ENCODE measurements at regions not wholly inside any gene's neighbourhood (a gene's known extent, or its start where the extent isn't known, plus 50 kb on each side); places are given as distances from the start of the nearest gene placed in this dataset.
A peak's percentile ranks its signal among the peaks of the same experiment; 100 is the strongest.

- H3K9ac ChIP-seq: no peak overlapping the region
- in situ Hi-C loops (cut with MboI): no loop called here
These were observed 272.2 kb downstream of the TSN start for GRCh38 chr2:122027510-122028217.

GRCh38 chr2:122028371-122029100 lies 273.1 kb downstream of the TSN start:
- no peaks in the 10 kb centered on the region for H3K9me3 ChIP-seq (ENCODE audit: low read depth)
- DNase-seq: peak; percentile 90
- H2AFZ ChIP-seq: no peak overlapping the region
- H3F3A ChIP-seq (ENCODE audit: insufficient read depth): peaks cover 12% of the 10 kb centered on the region
- H3K36me3 ChIP-seq (ENCODE audit: low read depth): no peaks in the 10 kb centered on the region
- TF ChIP-seq EZH2 (IDR thresholded peaks at IDR 0.05; ENCODE audit: insufficient read depth, poor library complexity, severe bottlenecking): no peak
- TF ChIP-seq EZH2phosphoT487 (IDR thresholded peaks at IDR 0.05; ENCODE audit: insufficient read depth, low read depth): no peak
- 0 to 4% methylated on average over 7 of the region's 7 CpGs for WGBS, 2 experiments (ENCODE audit: low coverage in 1 of 2, low lambda C conversion rate in 2 of 2, missing lambda C conversion rate in 2 of 2)
- in situ Hi-C loops (cut with MboI): no loop called here
- H3K4me2 ChIP-seq (ENCODE audit: unreplicated experiment): peak overlapping the region; percentile 27
- H3K27ac ChIP-seq: peak overlapping the region; percentile 51
- H3K27me3 ChIP-seq (replicated peaks; ENCODE audit: insufficient read depth): no peaks in the 10 kb centered on the region
- H3K9me2 ChIP-seq (ENCODE audit: insufficient read depth): no peaks in the 10 kb centered on the region
- peaks cover 30% of the 10 kb centered on the region for H3K4me1 ChIP-seq (ENCODE audit: insufficient read depth)
- H3K9ac ChIP-seq: 0 out of 2 replicates have a peak overlapping the region, but pooled peaks have one; percentile 0
- H3K4me3 ChIP-seq: no peak overlapping the region
- no peaks in the 10 kb centered on the region for H4K20me1 ChIP-seq (ENCODE audit: insufficient read depth)
- H3K79me2 ChIP-seq (ENCODE audit: insufficient read depth): no peaks in the 10 kb centered on the region

More at GRCh38 chr2:122027510-122028217, 272.2 kb downstream of the TSN start:
- no peaks in the 10 kb centered on the region for H3K36me3 ChIP-seq (ENCODE audit: low read depth)
- TF ChIP-seq EZH2phosphoT487 (IDR thresholded peaks at IDR 0.05; ENCODE audit: insufficient read depth, low read depth): no peak
- TF ChIP-seq EZH2 (IDR thresholded peaks at IDR 0.05; ENCODE audit: insufficient read depth, poor library complexity, severe bottlenecking): no peak
- no peaks in the 10 kb centered on the region for H3K9me2 ChIP-seq (ENCODE audit: insufficient read depth)
- H3K79me2 ChIP-seq (ENCODE audit: insufficient read depth): no peaks in the 10 kb centered on the region
- no peaks in the 10 kb centered on the region for H4K20me1 ChIP-seq (ENCODE audit: insufficient read depth)
- peaks cover 30% of the 10 kb centered on the region for H3K4me1 ChIP-seq (ENCODE audit: insufficient read depth)
- no peak overlapping the region for H3K4me3 ChIP-seq
- no peaks in the 10 kb centered on the region for H3K9me3 ChIP-seq (ENCODE audit: low read depth)
- no peaks in the 10 kb centered on the region; the same call in 1 of the 2 replicates for H3K27me3 ChIP-seq (replicated peaks; ENCODE audit: insufficient read depth)
- peak overlapping the region; percentile 27 for H3K4me2 ChIP-seq (ENCODE audit: unreplicated experiment)
- H3F3A ChIP-seq (ENCODE audit: insufficient read depth): peaks cover 12% of the 10 kb centered on the region
- H2AFZ ChIP-seq: no peak overlapping the region
- H3K27ac ChIP-seq: peak overlapping the region; percentile 51
- no peak for DNase-seq
- WGBS, 2 experiments (ENCODE audit: low coverage in 1 of 2, low lambda C conversion rate in 2 of 2, missing lambda C conversion rate in 2 of 2): 85 to 88% methylated on average over 9 of the region's 9 CpGs

- Histone ChIP-seq H3K9ac (no peak overlapping the region), H2AFZ (no peak overlapping the region), H3K4me2 (ENCODE audit: unreplicated experiment) (no peak overlapping the region), H3K27ac (0 out of 2 replicates have a peak overlapping the region, but pooled peaks have one; percentile 51), H3K79me2 (ENCODE audit: insufficient read depth) (no peaks in the 10 kb centered on the region), H3K9me2 (ENCODE audit: insufficient read depth) (no peaks in the 10 kb centered on the region), H3K4me3 (no peak overlapping the region), H3K4me1 (ENCODE audit: insufficient read depth) (peaks cover 30% of the 10 kb centered on the region), H3F3A (ENCODE audit: insufficient read depth) (peaks cover 12% of the 10 kb centered on the region), H4K20me1 (ENCODE audit: insufficient read depth) (no peaks in the 10 kb centered on the region), H3K9me3 (ENCODE audit: low read depth) (no peaks in the 10 kb centered on the region), H3K27me3 (replicated peaks; ENCODE audit: insufficient read depth) (no peaks in the 10 kb centered on the region), H3K36me3 (ENCODE audit: low read depth) (no peaks in the 10 kb centered on the region)
- in situ Hi-C loops (cut with MboI): no loop called here
- TF ChIP-seq EZH2 (IDR thresholded peaks at IDR 0.05; ENCODE audit: insufficient read depth, poor library complexity, severe bottlenecking) (no peak), EZH2phosphoT487 (IDR thresholded peaks at IDR 0.05; ENCODE audit: insufficient read depth, low read depth) (no peak)
- DNase-seq: no peak
- WGBS, 2 experiments (ENCODE audit: low coverage in 1 of 2, low lambda C conversion rate in 2 of 2, missing lambda C conversion rate in 2 of 2): 81 to 87% methylated on average over 7 of the region's 7 CpGs
These were observed 274.0 kb downstream of the TSN start for GRCh38 chr2:122029456-122029855.

GRCh38 chr2:122029945-122030344 lies 274.5 kb downstream of the TSN start:
- Histone ChIP-seq H3K4me1 (ENCODE audit: insufficient read depth) (peaks cover 30% of the 10 kb centered on the region), H3K27me3 (replicated peaks; ENCODE audit: insufficient read depth) (no peaks in the 10 kb centered on the region), H3K4me2 (ENCODE audit: unreplicated experiment) (no peak overlapping the region), H3K9me3 (ENCODE audit: low read depth) (no peaks in the 10 kb centered on the region), H3K4me3 (no peak overlapping the region), H3K27ac (no peak overlapping the region), H3K36me3 (ENCODE audit: low read depth) (no peaks in the 10 kb centered on the region), H4K20me1 (ENCODE audit: insufficient read depth) (no peaks in the 10 kb centered on the region), H2AFZ (no peak overlapping the region), H3K9ac (no peak overlapping the region), H3K79me2 (ENCODE audit: insufficient read depth) (no peaks in the 10 kb centered on the region), H3F3A (ENCODE audit: insufficient read depth) (peaks cover 12% of the 10 kb centered on the region), H3K9me2 (ENCODE audit: insufficient read depth) (no peaks in the 10 kb centered on the region)
- no peak for DNase-seq
- TF ChIP-seq EZH2phosphoT487 (IDR thresholded peaks at IDR 0.05; ENCODE audit: insufficient read depth, low read depth): no peak
- in situ Hi-C loops (cut with MboI): no loop called here
- WGBS, 2 experiments (ENCODE audit: low coverage in 1 of 2, low lambda C conversion rate in 2 of 2, missing lambda C conversion rate in 2 of 2): 69 to 72% methylated on average over 3 of the region's 3 CpGs
